NCI-H2196 (cell line): ENCODE measurements at regions not wholly inside any gene's neighbourhood (a gene's known extent, or its start where the extent isn't known, plus 50 kb on each side); places are given as distances from the start of the nearest gene placed in this dataset.

Experiments used
- DNase-seq: peaks from one replicate; lab custom pipeline; 2025; ENCODE audit not compliant: unreplicated experiment; lab: John Stamatoyannopoulos, UW

- no peak for DNase-seq
Measured at GRCh38 chr1:109827466-109827865, 63.7 kb upstream of the EPS8L3 start.

DNA sequence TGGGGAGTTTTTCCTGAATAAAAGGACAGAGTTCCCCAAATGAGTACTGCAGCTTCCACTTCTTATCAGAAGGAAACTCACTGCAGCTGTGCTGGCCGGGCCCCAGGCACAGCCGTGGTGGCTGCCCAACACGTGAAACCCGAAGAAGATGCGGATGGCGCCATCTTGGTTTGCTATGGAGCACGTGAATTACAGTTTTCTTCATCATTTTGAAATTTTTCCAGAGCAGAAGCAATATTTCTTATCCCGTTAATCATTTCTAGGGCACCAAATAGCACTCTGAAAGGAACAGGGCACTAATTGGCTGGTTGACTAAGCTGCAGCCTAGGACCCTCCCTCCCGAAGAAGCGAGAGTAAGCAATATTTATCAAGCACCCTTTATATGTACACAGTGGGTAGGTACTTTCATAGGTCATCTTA is 63.2 kb upstream of the EPS8L3 start:
- DNase-seq, result no peak

- DNase-seq, result no peak
Measured at GRCh38 chr1:109826446-109826845, 62.7 kb upstream of the EPS8L3 start.

DNA sequence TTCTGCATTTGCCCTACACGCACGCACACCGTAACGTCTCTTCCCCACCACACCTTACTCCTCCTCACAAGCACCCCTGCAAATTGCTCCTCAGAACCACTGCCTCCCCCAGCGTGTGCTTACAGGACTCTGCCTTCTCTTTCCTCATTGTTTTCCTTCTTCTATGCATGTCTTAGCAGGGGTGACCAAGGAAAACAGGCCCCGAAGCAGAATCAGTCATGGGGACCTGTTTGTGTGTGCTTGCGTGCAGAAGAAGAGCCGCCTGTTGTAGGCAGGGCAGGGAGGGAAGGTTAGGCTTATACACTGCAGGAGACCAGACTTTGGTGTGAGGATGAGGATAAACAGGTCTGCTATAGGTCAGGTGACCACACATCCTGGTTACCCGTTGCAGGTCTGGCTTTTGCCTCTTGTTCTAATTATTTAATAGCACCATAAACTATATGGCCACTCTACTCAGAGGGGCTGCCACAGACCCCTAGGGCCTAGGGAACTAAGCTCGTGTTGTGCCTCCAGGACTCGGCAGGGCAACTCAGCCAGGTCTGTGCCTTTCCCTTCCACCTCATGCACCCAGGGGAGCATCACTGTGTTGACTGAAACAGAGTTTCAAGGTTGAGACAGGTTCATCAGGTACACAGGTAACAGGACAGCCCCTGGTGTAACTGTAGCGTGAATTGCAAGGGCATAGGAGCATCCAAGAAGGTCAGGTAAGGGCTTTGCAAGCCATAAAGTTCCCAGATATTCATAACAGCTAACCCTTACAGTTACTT is 60.8 kb upstream of the EPS8L3 start:
- DNase-seq, result no peak

- DNase-seq, result no peak
Measured at GRCh38 chr1:109823543-109824348, 60.0 kb upstream of the EPS8L3 start.

- DNase-seq, result no peak
Measured at GRCh38 chr1:109822749-109823542, 59.2 kb upstream of the EPS8L3 start.

DNA sequence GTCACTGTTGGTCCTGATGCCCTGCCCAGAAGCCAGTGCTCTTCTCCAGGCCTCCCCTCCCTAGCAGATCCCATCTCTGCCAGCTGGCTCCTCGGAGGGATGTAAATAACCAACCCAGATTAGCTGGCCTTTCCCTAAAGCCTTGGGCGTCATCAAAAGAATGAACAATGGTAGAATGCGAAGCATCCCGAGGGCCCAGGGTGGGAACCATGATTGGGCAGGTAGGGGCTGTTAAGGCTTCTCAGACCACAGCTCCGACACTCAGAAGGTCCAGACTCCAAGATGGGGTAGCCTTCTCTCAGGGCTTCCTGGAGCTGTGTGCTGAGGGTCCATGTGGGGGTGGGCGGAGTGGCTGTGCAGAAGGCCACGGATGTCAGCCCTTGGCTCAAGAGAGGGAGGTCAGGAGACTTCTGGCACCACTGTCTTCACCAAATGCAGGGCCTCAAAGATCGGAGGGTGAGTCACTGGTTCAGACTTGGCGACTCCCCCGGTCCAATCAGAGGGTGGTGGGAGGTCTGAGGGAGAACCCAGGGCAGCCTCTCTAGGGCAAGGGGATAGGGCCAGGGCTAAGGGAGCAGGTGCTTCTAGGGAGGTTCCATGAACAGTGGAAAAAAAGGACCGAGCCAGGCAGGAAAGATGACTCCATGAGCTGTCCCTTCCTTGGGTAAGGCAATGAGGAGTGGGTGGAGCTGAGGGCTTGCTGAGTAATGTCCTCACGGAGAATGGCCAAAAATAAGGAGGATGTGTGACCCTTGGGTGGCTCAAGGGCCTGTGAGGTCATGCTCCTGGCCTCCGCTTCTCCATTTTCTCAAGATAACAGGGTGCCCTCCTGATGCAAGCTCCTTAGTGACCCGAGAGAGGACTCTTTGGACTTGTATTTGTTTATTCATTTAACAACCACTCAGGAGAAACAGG is 58.4 kb upstream of the EPS8L3 start:
- peak; percentile 25 for DNase-seq

GRCh38 chr1:109821221-109821669 is 57.5 kb upstream of the EPS8L3 start:
- DNase-seq, result no peak

- DNase-seq, result no peak
Measured at GRCh38 chr1:109819906-109820305, 56.2 kb upstream of the EPS8L3 start.

- no peak for DNase-seq
Measured at GRCh38 chr1:109818988-109819764, 55.5 kb upstream of the EPS8L3 start.

GRCh38 chr1:109818271-109818987 is 54.7 kb upstream of the EPS8L3 start:
- no peak for DNase-seq

DNA sequence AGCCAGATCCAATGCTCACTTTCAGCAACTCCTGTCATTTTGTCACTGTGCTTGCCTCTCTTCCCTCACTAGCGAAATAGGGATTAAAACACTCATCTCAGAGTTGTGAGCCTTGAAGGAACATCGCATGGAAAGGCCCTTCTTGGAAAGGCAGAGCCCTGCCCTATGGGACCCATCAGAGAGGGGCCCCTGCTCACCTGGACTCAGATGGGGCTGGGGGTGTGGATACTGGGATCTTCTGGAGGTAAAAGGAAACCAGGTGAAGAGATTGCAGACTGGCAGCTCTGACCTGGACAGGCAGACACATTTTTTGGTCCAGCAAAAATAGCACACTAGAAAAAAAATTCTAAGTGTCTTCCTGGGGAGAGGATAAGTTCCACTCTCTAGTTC is 54.2 kb upstream of the EPS8L3 start:
- no peak for DNase-seq

DNA sequence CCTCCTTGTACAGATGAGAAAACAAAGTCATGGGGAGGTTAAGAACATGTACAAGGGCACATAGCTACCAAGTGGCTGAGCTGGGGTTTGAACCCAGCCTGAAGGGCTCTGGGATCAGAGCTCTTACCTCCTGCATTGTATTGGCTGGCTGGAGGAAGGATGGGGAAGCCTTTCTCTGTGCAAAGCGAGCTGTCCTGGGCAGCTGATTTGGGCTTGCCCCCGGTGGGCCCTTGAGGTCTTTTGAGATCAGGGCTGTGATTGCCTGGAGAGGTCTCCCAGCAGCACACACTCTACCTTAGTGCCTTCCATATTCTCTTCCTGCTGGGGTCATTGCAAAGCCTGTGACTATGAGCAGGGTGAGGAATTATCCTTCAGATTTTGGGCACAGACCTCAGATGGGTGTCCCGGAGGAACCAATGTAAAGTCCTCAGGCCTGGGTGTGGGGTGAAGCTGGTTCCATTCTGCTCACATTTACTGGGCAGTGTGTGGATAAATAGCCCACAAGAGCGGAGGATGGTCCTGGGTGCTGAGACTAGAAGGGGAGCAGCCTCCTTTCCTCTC is 53.3 kb upstream of the EPS8L3 start:
- no peak for DNase-seq

GRCh38 chr1:109816175-109816811 is 52.6 kb upstream of the EPS8L3 start:
- no peak for DNase-seq

DNA sequence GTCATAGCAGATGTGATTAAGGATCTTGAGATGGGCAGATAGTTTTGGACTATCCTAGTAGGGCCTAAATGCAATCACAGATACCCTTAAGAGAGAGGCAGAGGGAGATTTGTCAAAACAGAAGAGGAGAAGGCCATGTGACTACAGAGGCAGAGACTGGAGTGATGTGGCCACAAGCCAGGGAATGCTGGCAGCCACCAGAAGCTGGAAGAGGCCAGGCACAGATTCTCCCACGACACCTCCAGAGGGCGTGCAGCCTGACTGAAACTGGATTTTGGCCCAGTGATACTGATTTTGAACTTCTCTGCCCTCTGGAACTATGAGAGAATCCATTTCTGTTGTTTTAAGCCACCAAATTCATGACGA is 52.1 kb upstream of the EPS8L3 start:
- no peak for DNase-seq

DNA sequence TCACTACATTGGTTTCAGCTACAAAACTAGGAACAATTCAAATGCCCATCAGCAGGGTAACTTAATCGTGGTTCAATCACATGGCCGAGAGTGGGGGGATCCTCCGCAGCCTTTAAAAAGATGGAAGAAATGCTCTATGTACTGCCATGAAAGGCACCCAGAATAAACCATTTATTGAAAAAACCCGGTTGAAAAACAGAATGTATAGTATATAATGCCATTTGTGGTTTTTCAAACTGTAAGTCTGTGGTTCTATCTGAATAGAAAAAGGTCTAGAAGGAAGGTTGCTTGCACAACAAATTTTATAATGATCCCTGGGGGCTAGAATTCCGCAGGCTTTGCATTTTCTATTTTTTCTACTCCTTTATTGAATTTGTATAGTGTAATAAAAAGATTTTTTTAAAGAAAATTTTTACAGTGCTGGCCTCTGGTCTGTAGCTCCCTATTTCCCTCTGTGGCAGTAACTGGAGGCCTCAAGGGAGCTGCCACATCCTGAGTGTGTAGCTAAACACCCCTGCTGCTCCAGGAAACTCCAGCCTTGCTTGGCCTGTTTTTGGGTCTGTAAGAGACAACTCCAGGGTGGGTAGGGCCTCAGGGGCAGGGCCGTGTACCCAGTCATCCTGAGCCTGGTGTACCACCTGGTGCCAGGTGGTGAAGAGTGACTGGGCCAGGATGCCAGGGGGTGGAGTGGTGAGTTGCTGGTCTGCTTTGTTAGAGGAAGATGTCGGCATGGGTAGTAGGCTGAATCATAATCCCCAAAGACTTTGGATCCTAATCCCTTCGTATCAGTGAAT is 51.5 kb upstream of the EPS8L3 start:
- DNase-seq, result no peak

- DNase-seq, result no peak
Measured at GRCh38 chr1:109814223-109814622, 50.5 kb upstream of the EPS8L3 start.
